Keratinocyte (primary cell): ENCODE measurements at regions not wholly inside any gene's neighbourhood (a gene's known extent, or its start where the extent isn't known, plus 50 kb on each side); places are given as distances from the start of the nearest gene placed in this dataset.

ENCODE experiments used
- DNase-seq: peaks from one replicate; pipeline ENCODE4 v3.0.0-alpha.2; 2011; ENCODE audit warnings: low read depth, missing footprints, low spot score
- FAIRE-seq: peaks from 2 replicates; lab custom pipeline; 2011; peaks lifted over from hg19 to GRCh38; lab: Jason Lieb, UNC
- H2AFZ ChIP-seq: 2 replicates; pipeline ENCODE4 v1.6.0; 2012; ENCODE audit warnings: low read length, control low read depth, inconsistent platforms; ENCODE audit not compliant: control insufficient read depth
- H3K27ac ChIP-seq: 2 replicates; pipeline ENCODE4 v1.5.1; 2011; ENCODE audit warnings: low read length; ENCODE audit not compliant: control insufficient read depth, insufficient read depth
- H3K27me3 ChIP-seq: 3 replicates; pipeline ENCODE4 v1.6.0; 2011; ENCODE audit warnings: low read length; ENCODE audit not compliant: control insufficient read depth, insufficient read depth; ENCODE audit errors: extremely low read depth
- H3K36me3 ChIP-seq, 2 experiments: 2 replicates in 1 of 2; 3 replicates in 1 of 2; pipeline ENCODE4 v1.5.1; 2011; ENCODE audit warnings: low read length in 2 of 2, mild to moderate bottlenecking in 1 of 2; ENCODE audit not compliant: control insufficient read depth in 2 of 2, insufficient read depth in 2 of 2; ENCODE audit errors: extremely low read depth in 1 of 2
- H3K4me1 ChIP-seq: 3 replicates; pipeline ENCODE4 v1.5.1; 2011; ENCODE audit warnings: low read length; ENCODE audit not compliant: control insufficient read depth, insufficient read depth; ENCODE audit errors: extremely low read depth
- H3K4me2 ChIP-seq: 3 replicates; pipeline ENCODE4 v1.6.0; 2011; ENCODE audit warnings: low read depth, low read length; ENCODE audit not compliant: control insufficient read depth, insufficient read depth; ENCODE audit errors: extremely low read depth
- H3K4me3 ChIP-seq, 3 experiments: fragments of 200-600 bp in 1 of 3; sonication (generic) in 1 of 3; 2 replicates in 2 of 3; 3 replicates in 1 of 3; pipeline ENCODE4 v1.5.1; 2011 to 2016; ENCODE audit warnings: low read length in 3 of 3, mild to moderate bottlenecking in 3 of 3, control low read depth in 2 of 3, inconsistent platforms in 1 of 3, low read depth in 1 of 3, mixed read lengths in 1 of 3, mixed run types in 1 of 3, moderate library complexity in 1 of 3; ENCODE audit not compliant: control insufficient read depth in 2 of 3, insufficient read depth in 2 of 3; ENCODE audit errors: extremely low read depth in 1 of 3
- H3K79me2 ChIP-seq: 2 replicates; pipeline ENCODE4 v1.6.0; 2012; ENCODE audit warnings: low read length; ENCODE audit not compliant: control insufficient read depth, insufficient read depth
- H3K9ac ChIP-seq: 3 replicates; pipeline ENCODE4 v1.6.0; 2011; ENCODE audit warnings: low read length; ENCODE audit not compliant: control insufficient read depth, insufficient read depth; ENCODE audit errors: extremely low read depth
- H3K9me1 ChIP-seq: 3 replicates; pipeline ENCODE4 v1.6.0; 2011; ENCODE audit warnings: low read length; ENCODE audit not compliant: control insufficient read depth, insufficient read depth; ENCODE audit errors: extremely low read depth
- H3K9me3 ChIP-seq: 2 replicates; pipeline ENCODE4 v1.5.1; 2012; ENCODE audit warnings: low read depth, low read length; ENCODE audit not compliant: control insufficient read depth
- H4K20me1 ChIP-seq: 3 replicates; pipeline ENCODE4 v1.6.0; 2011; ENCODE audit warnings: low read length; ENCODE audit not compliant: control insufficient read depth, insufficient read depth; ENCODE audit errors: extremely low read depth
- EZH2 ChIP-seq: IDR thresholded peaks from one replicate; pipeline ENCODE4 v1.6.1; 2012; ENCODE audit warnings: inconsistent platforms, mild to moderate bottlenecking, low read length, moderate library complexity
- dilution Hi-C: fragments of 300-500 bp; cut with MboI; formaldehyde crosslinking; loops from one replicate; pipeline ENCODE4 v1.7.0; 2020; ENCODE audit warnings: low sequenced_read_pairs; ENCODE audit not compliant: extremely low pct_ligation_motif_present
- TF ChIP-seq, protein P1 (sequence below), 3 experiments: IDR thresholded peaks in 1 of 3; conservative IDR thresholded peaks in 1 of 3; optimal IDR thresholded peaks in 1 of 3; 2 replicates in 2 of 3; 3 replicates in 1 of 3; pipeline versions ENCODE3 to v1.5.1; 2011; ENCODE audit warnings: low read length in 3 of 3, mild to moderate bottlenecking in 3 of 3, moderate library complexity in 2 of 3, control low read depth in 1 of 3, inconsistent platforms in 1 of 3; ENCODE audit not compliant: insufficient read depth in 2 of 3; ENCODE audit errors: extremely low read depth in 1 of 3

DNA sequence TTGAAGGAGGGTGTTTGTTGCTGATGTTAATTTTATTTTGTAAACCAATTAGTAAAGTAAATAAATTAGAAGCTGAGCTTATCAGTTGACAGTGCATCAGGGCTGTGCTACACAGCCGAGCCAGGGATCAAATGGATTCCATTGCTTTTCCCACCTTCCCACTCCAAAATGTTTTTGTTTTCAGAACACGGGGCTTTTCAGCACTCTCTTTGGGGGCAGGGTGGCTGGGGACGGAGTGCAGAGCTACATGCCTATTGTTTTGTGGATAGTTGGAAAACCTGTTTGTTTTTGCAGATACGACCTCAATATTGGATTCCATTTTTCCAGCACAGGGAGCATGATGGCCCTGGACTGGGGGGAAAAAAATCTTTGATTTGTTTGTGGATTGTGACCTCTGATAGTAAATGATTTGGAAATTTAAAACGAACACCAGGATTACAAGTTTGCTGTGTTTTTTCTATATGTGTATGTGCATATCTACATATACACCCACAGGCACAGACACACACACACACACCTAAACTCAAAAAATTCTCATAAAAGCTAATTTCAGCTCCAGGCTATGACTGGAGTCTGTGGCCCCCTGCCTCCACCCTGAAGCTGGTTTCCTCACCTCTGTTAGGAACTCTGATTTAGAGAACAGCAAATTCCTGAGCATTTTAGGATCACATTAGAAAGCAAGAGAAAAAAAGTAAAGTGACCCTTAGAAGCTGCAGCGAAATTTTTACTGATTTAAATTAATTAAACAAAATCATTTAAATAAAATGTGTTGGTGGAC lies 371.7 kb upstream of the IRX2 start:
- TF ChIP-seq, protein P1, sequence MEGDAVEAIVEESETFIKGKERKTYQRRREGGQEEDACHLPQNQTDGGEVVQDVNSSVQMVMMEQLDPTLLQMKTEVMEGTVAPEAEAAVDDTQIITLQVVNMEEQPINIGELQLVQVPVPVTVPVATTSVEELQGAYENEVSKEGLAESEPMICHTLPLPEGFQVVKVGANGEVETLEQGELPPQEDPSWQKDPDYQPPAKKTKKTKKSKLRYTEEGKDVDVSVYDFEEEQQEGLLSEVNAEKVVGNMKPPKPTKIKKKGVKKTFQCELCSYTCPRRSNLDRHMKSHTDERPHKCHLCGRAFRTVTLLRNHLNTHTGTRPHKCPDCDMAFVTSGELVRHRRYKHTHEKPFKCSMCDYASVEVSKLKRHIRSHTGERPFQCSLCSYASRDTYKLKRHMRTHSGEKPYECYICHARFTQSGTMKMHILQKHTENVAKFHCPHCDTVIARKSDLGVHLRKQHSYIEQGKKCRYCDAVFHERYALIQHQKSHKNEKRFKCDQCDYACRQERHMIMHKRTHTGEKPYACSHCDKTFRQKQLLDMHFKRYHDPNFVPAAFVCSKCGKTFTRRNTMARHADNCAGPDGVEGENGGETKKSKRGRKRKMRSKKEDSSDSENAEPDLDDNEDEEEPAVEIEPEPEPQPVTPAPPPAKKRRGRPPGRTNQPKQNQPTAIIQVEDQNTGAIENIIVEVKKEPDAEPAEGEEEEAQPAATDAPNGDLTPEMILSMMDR (optimal IDR thresholded peaks at IDR 0.05 in 1 of 3, IDR thresholded peaks at IDR 0.05 in 1 of 3, conservative IDR thresholded peaks at IDR 0.05 in 1 of 3; ENCODE audit: extremely low read depth in 1 of 3, insufficient read depth in 2 of 3, low read length in 3 of 3), result no peak
- no peak for TF ChIP-seq EZH2
- Histone ChIP-seq H3K27ac (no peak overlapping the region), H3K27me3 (no peaks in the 10 kb centered on the region), H3K9ac (no peak overlapping the region), H3K36me3 (no peaks in the 10 kb centered on the region), H4K20me1 (no peaks in the 10 kb centered on the region), H3K4me2 (no peak overlapping the region), H3K4me3 (no peak overlapping the region), H3K79me2 (no peaks in the 10 kb centered on the region), H2AFZ (no peak overlapping the region), H3K9me1 (no peaks in the 10 kb centered on the region), H3K4me1 (no peaks in the 10 kb centered on the region), H3K9me3 (no peaks in the 10 kb centered on the region)
- DNase-seq, result no peak
- dilution Hi-C loops, result no loop called here
- FAIRE-seq, result no peak

- Histone ChIP-seq H3K9me3 (no peaks in the 10 kb centered on the region), H3K36me3 (no peaks in the 10 kb centered on the region), H3K4me1 (no peaks in the 10 kb centered on the region), H3K27ac (no peak overlapping the region), H4K20me1 (no peaks in the 10 kb centered on the region), H3K79me2 (no peaks in the 10 kb centered on the region), H3K4me2 (no peak overlapping the region), H3K9me1 (no peaks in the 10 kb centered on the region), H3K27me3 (no peaks in the 10 kb centered on the region), H3K9ac (no peak overlapping the region), H2AFZ (no peak overlapping the region), H3K4me3 (no peak overlapping the region)
- no peak for DNase-seq
- no peak for TF ChIP-seq EZH2
- TF ChIP-seq, protein P1 (optimal IDR thresholded peaks at IDR 0.05 in 1 of 3, IDR thresholded peaks at IDR 0.05 in 1 of 3, conservative IDR thresholded peaks at IDR 0.05 in 1 of 3; ENCODE audit: extremely low read depth in 1 of 3, insufficient read depth in 2 of 3, low read length in 3 of 3), result no peak
- no peak for FAIRE-seq
- dilution Hi-C loops, result no loop called here
Measured at GRCh38 chr5:3122216-3122615, 370.7 kb upstream of the IRX2 start.
